GM19099 (cell line): ENCODE measurements at regions not wholly inside any gene's neighbourhood (a gene's known extent, or its start where the extent isn't known, plus 50 kb on each side); places are given as distances from the start of the nearest gene placed in this dataset.
A peak's percentile ranks its signal among the peaks of the same experiment; 100 is the strongest.

Source experiments
- POLR2A ChIP-seq: IDR thresholded peaks from 3 replicates; pipeline ENCODE4 v1.6.1; 2011; ENCODE audit warnings: low read depth; ENCODE audit not compliant: insufficient read length; ENCODE audit errors: extremely low read depth

- TF ChIP-seq POLR2A, result no peak
These were observed 69.9 kb downstream of the RHOB start for GRCh38 chr2:20516646-20517341.

DNA sequence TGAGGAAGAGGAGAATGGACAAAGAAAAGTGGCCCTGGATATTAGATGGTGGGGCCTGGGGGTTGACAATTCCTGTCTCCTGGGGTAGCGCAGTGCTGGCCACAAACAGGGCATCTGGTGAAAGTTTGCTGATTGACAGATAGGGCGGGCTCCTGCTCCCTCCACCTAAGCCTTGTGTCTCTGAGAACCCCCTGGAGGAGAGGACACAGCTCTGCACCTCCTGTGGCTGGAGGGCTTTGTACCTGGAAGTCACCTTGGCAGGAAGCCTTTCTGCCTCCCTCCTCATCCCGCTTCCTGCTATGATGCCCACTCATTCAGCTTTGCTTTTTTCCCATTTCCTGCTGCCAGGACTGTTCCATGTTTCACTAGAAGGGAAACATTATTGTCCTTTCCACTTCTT lies 72.4 kb downstream of the RHOB start:
- no peak for TF ChIP-seq POLR2A

DNA sequence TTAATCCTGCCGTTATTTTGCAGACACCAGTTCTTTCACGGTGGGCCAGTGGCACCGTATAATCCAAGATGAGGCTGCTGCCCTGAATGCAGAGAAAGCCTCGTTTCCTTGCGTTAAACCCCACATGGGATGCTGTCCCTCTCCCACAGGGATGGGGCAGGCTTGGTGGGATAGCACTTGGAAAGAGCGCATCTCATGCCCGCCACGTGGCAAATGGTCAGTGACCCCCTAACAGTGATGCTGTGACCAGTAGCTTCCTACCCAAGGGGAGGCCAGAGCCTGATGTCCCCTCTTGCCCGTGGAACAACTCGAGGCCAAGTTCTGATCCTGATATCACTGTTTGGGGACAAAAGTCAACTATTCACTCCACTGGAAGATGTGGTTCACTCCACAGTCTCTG lies 73.3 kb downstream of the RHOB start:
- TF ChIP-seq POLR2A, result no peak

DNA sequence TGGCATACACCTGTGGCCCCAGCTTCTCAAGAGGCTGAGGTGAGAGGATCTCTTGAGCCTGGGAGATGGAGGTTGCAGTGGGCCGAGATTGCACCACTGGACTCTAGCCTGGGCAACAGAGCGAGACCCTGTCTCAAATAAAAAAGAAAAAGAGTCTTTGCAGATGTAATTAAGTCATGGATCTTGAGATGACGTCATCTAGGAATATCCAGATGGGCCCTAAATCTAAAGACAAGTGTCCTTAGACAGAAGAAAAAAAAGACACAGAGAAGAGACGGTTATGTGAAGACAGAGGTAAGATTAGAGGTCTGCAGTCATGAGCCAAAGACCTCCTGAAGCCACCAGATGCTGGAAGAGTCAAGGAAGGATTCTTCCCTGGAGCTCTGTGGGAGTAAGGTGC lies 74.3 kb downstream of the RHOB start:
- no peak for TF ChIP-seq POLR2A

- TF ChIP-seq POLR2A, result no peak
These were observed 74.9 kb downstream of the RHOB start for GRCh38 chr2:20521682-20522189.

GRCh38 chr2:20523073-20523798 lies 76.4 kb downstream of the RHOB start:
- no peak for TF ChIP-seq POLR2A

- TF ChIP-seq POLR2A, result no peak
These were observed 76.9 kb downstream of the RHOB start for GRCh38 chr2:20523799-20524187.

DNA sequence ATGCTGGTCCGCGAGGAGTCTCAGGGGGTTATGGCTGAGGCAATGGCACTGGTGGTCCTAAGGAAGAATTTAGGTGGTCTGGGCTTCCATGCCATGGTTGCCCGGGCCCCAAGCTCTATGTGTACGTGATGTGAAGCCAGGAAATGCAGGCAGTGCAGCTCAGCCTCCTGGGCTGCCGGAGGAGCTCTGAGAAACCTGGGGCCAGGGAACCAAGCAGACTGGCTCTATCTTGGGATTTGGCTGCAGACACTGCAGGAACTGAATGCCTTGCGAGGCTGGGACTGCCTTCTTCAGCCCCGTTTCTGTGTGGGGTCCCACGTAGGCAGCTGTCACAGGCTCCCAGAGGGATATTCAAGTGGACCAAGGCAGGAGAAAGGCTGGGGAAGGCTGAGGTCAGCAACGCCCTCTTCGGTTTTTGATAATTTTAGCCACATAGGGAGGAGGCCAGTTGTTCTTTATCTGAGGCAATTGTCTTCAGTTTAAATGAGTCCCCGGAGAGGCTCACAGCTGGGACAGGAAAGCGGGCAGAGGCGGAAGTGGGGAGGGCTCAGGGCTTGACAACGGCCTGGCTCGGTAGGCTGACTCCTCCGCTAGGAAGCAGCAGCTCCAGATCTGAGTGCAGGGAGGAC lies 77.7 kb downstream of the RHOB start:
- peak; percentile 66 for TF ChIP-seq POLR2A

- TF ChIP-seq POLR2A, result peak; percentile 62
These were observed 78.5 kb downstream of the RHOB start for GRCh38 chr2:20525041-20526035.

DNA sequence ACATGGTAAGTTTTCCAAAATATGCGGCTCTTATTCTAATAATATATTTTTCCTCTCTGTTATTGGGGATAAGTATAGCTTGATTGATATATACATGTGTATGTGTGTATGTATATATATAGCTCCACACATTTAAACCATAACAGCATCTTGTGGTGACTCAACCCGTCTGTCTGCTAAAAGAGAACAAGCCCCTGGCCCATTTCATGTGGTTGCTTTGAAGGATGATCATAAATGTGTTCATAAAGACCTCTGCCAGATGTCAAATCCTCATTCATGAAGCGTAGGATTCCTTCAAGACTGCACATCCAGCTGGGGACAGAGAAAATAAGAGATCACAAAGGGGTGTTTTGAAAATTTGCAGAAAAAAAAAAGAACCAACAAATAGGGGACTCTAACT lies 79.3 kb downstream of the RHOB start:
- TF ChIP-seq POLR2A, result no peak

- TF ChIP-seq POLR2A, result no peak
These were observed 79.8 kb downstream of the RHOB start for GRCh38 chr2:20526708-20527107.

GRCh38 chr2:20528713-20529112 lies 81.8 kb downstream of the RHOB start:
- TF ChIP-seq POLR2A, result no peak

DNA sequence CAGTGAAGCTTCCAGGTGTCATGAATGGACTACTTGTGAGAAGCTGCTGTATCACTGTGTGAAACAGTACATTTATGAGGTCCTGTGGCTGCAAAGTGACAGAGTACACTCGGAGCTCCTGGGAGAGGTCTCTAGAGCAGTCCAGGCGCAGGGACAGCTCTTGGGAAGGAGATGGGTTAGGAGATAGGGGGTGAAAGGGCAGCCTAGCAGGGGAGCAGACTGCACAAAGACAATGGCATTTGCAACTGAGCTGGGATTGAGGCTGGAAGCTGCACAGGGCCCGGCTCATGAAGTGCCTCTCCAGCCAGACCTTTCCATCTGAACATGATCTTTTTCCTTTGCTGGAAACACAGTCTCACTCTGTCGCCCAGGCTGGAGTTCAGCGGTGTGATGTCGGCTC lies 83.6 kb downstream of the RHOB start:
- TF ChIP-seq POLR2A, result no peak

DNA sequence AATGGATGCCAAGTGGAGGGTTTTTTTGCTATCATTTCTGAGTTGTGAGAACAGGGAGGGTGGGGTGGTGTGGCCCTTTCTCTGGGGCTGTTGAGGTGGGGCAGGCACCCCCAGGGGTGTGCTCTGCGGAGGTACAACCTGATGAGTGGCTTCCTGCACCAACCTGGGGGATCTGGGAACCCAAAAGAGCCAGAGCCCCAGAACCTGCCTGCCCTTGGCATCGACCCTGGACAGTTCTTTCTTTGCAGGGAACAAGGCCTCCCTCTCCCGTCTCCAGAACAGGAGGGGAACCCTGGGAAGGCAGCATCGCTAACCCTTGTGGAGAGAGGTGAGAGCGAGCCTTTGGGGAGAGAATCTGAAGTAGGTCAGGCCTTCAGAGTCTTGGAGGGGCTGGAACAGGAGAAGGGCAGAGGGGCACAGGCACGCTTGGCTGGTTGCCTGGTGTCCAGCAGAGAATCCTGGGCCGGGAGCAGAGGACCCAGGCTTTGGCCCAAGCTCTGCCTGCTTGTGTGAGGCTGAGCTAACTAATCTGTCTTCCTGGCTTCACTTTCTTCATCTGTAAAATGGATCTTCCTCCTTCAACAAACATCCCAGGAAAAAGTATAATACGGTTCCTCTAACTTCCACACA lies 84.9 kb downstream of the RHOB start:
- TF ChIP-seq POLR2A, result no peak
